GM12878 (cell line): ENCODE measurements at regions not wholly inside any gene's neighbourhood (a gene's known extent, or its start where the extent isn't known, plus 50 kb on each side); places are given as distances from the start of the nearest gene placed in this dataset.

ENCODE experiments used
- CREB1 ChIP-seq: IDR thresholded peaks from 2 replicates; pipeline ENCODE4 v1.6.1; 2012; ENCODE audit warnings: low read depth, mild to moderate bottlenecking, inconsistent platforms
- CTCF ChIP-seq, 3 experiments: IDR thresholded peaks in 2 of 3; conservative IDR thresholded peaks in 1 of 3; 2 replicates each; pipeline ENCODE4 v1.5.1; 2011; ENCODE audit warnings: low read depth in 3 of 3, low read length in 3 of 3, mild to moderate bottlenecking in 3 of 3, control low read depth in 2 of 3, moderate library complexity in 2 of 3, inconsistent platforms in 1 of 3, mixed read lengths in 1 of 3; ENCODE audit not compliant: control insufficient read depth in 2 of 3, insufficient read depth in 1 of 3; ENCODE audit errors: extremely low read depth in 1 of 3
- EZH2 ChIP-seq: IDR thresholded peaks from 2 replicates; pipeline ENCODE4 v1.6.1; 2012; ENCODE audit warnings: low read depth, mild to moderate bottlenecking, control low read depth, inconsistent platforms, low read length, borderline replicate concordance; ENCODE audit not compliant: control insufficient read depth
- HDAC2 ChIP-seq: fragments of 200-600 bp; sonication (generic); IDR thresholded peaks from 2 replicates; pipeline ENCODE4 v1.6.1; 2017
- JUNB ChIP-seq: IDR thresholded peaks from 2 replicates; pipeline ENCODE4 v1.6.1; 2016; ENCODE audit warnings: antibody characterized with exemption, mild to moderate bottlenecking
- JUND ChIP-seq: IDR thresholded peaks from 2 replicates; pipeline ENCODE4 v1.6.1; 2012; ENCODE audit warnings: low read depth, mild to moderate bottlenecking, low read length, improper control_type of control experiment, moderate library complexity
- MAX ChIP-seq: IDR thresholded peaks from 2 replicates; pipeline ENCODE4 v1.6.1; 2012; ENCODE audit warnings: low read depth, low read length, improper control_type of control experiment
- TF ChIP-seq, protein P1 (sequence below): IDR thresholded peaks from 2 replicates; pipeline ENCODE4 v1.6.1; 2011; ENCODE audit warnings: mild to moderate bottlenecking, low read depth, low read length, moderate library complexity; ENCODE audit not compliant: insufficient replicate concordance

GRCh38 chr13:89541091-89542030 lies 1806.1 kb upstream of the MIR17HG start:
- TF ChIP-seq JUNB (no peak), MAX (no peak), CTCF (IDR thresholded peaks at IDR 0.05 in 2 of 3, conservative IDR thresholded peaks at IDR 0.05 in 1 of 3; ENCODE audit: control insufficient read depth in 2 of 3, extremely low read depth in 1 of 3, insufficient read depth in 1 of 3, low read depth in 3 of 3, low read length in 3 of 3) (no peak), EZH2 (no peak), HDAC2 (no peak), JUND (no peak), CREB1 (no peak)
- TF ChIP-seq, protein P1, sequence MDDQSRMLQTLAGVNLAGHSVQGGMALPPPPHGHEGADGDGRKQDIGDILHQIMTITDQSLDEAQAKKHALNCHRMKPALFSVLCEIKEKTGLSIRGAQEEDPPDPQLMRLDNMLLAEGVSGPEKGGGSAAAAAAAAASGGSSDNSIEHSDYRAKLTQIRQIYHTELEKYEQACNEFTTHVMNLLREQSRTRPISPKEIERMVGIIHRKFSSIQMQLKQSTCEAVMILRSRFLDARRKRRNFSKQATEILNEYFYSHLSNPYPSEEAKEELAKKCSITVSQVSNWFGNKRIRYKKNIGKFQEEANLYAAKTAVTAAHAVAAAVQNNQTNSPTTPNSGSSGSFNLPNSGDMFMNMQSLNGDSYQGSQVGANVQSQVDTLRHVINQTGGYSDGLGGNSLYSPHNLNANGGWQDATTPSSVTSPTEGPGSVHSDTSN: no peak
